ENCODE measurements at regions not wholly inside any gene's neighbourhood (a gene's known extent, or its start where the extent isn't known, plus 50 kb on each side); places are given as distances from the start of the nearest gene placed in this dataset.

DNA sequence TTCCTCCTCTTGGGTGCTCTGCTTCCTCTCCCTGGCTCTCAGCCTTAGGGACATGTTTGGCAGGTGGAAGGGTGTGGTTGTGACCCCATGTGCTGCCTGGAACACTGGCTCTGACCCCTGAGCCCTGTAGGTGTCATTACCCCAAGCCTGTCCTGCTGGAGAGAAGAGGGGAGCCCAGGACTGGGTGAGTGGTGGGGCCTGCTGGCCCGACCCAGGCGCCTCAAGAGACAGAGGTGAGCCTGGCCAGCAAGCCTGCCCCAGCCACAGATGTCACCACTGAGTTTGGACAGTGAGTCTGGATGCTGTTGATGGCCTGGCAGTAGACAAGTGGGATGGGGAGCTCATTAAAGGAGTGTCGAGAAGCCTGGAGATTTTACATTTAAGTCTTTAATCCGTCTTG lies 1112.2 kb downstream of the BRD1 start:
- H3K9me3 Mint-ChIP-seq = peaks cover 9% of the 10 kb centered on the region

DNA sequence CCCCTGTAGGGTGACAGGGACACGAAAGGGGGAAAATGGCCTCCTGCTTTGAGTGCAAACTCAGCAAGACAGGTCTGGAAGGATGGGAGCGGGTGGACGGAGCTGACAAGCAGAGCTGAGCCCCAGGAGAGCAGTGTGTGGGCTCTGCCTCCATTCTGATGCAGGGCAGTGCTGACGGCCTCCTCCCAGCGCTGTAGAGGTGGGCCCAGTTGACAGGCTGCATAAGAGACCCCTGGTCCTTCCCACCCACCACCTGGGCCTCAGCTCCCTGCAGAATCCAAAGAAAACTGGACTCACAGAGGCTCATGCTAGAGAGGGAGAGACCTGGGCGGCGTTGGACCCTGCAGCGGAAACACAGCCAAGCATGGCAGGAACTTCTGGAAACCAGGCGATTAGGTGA lies 1113.4 kb downstream of the BRD1 start:
- Mint-ChIP-seq H3K27ac (no peak overlapping the region), H3K36me3 (ENCODE audit: low read depth) (peaks cover 4% of the 10 kb centered on the region), H3K9me3 (peaks cover 9% of the 10 kb centered on the region), H3K4me1 (peaks cover 9% of the 10 kb centered on the region), H3K27me3 (ENCODE audit: low read depth) (peaks cover 14% of the 10 kb centered on the region), H3K4me3 (no peak overlapping the region)
- TF ChIP-seq, protein P1, sequence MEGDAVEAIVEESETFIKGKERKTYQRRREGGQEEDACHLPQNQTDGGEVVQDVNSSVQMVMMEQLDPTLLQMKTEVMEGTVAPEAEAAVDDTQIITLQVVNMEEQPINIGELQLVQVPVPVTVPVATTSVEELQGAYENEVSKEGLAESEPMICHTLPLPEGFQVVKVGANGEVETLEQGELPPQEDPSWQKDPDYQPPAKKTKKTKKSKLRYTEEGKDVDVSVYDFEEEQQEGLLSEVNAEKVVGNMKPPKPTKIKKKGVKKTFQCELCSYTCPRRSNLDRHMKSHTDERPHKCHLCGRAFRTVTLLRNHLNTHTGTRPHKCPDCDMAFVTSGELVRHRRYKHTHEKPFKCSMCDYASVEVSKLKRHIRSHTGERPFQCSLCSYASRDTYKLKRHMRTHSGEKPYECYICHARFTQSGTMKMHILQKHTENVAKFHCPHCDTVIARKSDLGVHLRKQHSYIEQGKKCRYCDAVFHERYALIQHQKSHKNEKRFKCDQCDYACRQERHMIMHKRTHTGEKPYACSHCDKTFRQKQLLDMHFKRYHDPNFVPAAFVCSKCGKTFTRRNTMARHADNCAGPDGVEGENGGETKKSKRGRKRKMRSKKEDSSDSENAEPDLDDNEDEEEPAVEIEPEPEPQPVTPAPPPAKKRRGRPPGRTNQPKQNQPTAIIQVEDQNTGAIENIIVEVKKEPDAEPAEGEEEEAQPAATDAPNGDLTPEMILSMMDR (IDR thresholded peaks at IDR 0.05; ENCODE audit: unreplicated experiment in 3 of 3) = no peak

More for the DNA sequence above, 1112.2 kb downstream of the BRD1 start:
- H3K4me3 Mint-ChIP-seq = no peak overlapping the region
- H3K36me3 Mint-ChIP-seq (ENCODE audit: low read depth) = peaks cover 4% of the 10 kb centered on the region
- TF ChIP-seq, protein P1 (IDR thresholded peaks at IDR 0.05; ENCODE audit: unreplicated experiment in 3 of 3) = no peak
- no peak overlapping the region for H3K27ac Mint-ChIP-seq
- peaks cover 9% of the 10 kb centered on the region for H3K4me1 Mint-ChIP-seq
- H3K27me3 Mint-ChIP-seq (ENCODE audit: low read depth) = peaks cover 13% of the 10 kb centered on the region

DNA sequence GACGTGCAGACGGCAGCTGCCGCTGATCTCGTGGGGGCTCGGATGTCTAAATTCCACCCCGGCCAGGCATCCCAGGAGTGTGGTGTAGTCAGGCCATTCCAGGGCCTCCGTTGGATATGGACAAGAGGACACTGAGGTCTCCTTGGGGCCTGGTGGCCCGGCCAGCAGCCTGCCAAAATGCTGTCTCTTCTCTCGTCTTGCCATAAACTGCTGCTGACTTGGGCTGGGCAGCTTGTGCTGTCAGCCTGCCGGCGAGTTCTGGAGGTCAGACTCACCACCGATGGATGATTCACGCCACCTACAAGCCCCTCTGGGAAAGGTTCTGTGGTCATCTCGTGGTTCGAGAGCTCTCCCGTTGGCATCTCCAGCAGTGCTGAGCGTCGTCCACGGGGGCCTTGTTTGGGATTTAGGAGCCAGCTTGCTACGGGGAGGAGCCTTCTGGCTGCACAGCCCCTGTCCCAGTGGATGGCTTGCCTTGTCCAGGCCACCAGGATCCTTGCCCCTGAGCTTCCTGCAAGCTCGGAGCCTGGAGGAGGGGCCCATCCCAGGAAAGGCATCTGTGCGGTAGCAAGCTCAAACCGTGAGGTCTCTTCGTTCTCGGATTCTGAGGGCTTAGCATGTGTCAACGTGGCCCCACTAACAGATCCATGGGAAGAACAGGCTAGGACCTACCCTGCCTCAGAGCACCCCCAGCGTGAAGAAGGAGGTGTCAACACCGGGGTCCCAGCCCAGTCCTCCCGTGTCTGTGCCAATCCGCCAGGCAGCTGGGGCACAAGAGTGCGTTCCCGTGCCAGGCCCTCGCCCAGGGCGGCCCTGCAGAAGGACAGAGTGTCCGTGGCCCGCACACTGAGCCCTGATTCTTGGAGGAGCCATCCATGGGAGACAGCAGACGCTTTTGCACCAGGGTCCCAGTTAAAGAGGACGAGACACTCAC lies 1114.1 kb downstream of the BRD1 start:
- TF ChIP-seq, protein P1 (IDR thresholded peaks at IDR 0.05; ENCODE audit: unreplicated experiment in 3 of 3) = no peak
- Mint-ChIP-seq H3K4me1 (peaks cover 9% of the 10 kb centered on the region), H3K27ac (no peak overlapping the region), H3K27me3 (ENCODE audit: low read depth) (peaks cover 12% of the 10 kb centered on the region), H3K9me3 (peaks cover 9% of the 10 kb centered on the region), H3K36me3 (ENCODE audit: low read depth) (peaks cover 4% of the 10 kb centered on the region), H3K4me3 (no peak overlapping the region)

DNA sequence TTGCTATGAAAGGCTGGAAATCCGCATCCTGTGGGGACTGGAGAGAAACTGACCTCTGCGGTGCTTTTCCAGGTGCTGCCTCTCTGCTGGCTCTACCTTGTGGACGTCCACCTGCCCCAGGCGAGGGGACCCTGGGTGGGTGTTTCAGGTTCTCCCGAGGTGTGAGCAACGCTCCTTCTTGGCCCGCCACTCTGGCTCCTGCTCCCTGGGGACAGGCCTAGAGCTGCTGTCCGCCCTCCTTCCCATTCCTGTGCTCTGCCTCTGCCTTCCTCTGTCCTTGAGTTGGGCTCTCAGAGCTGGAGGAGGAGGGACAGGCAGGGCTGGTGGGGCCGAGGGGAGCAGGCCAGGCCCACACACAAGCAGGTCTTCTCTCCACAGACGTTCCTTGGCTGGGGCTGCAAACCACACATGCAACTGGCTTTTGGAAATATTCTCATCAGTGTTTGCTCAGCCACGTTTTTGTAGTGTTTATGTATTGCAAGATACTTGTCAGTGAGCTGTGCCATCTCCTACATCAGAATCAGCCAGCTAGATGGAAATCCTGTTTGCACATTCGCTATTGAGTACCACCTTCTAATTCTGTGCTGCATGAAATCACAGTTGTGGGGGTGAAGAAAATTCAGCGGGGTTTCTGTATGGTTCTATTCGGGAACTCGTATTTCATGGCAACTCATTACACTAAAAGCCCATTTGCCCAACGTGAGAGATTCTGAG lies 1115.0 kb downstream of the BRD1 start:
- Mint-ChIP-seq H3K4me1 (peaks cover 9% of the 10 kb centered on the region), H3K27me3 (ENCODE audit: low read depth) (peaks cover 11% of the 10 kb centered on the region), H3K27ac (no peak overlapping the region), H3K4me3 (no peak overlapping the region), H3K36me3 (ENCODE audit: low read depth) (peaks cover 4% of the 10 kb centered on the region), H3K9me3 (peaks cover 9% of the 10 kb centered on the region)
- TF ChIP-seq, protein P1 (IDR thresholded peaks at IDR 0.05; ENCODE audit: unreplicated experiment in 3 of 3) = no peak

DNA sequence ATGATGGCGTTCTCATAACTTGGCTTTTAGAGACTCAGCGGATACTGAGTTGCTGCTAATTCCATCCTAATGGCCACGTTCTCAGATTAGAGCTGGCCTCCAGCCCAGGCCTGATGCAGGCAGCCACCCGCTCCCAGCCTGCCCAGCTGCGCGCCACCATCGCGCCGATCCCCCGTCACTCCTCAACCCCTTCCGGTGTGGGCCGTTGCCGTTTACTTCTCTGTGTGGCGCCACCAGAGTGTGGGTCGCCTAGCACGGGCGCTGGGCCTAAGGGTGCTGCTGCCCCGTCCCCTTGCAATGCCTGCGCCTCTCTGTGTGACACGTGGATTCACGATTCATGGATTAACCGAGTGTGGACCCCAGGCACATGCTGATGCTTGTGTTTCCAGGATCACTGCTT lies 1116.0 kb downstream of the BRD1 start:
- Mint-ChIP-seq H3K4me3 (no peak overlapping the region), H3K27ac (no peak overlapping the region), H3K9me3 (peaks cover 9% of the 10 kb centered on the region), H3K4me1 (peaks cover 9% of the 10 kb centered on the region), H3K36me3 (ENCODE audit: low read depth) (peaks cover 4% of the 10 kb centered on the region), H3K27me3 (ENCODE audit: low read depth) (peaks cover 8% of the 10 kb centered on the region)
- TF ChIP-seq, protein P1 (IDR thresholded peaks at IDR 0.05; ENCODE audit: unreplicated experiment in 3 of 3) = no peak

Data from nephron (organoid).